Stimulated activated CD4-positive, alpha-beta T cell treated with anti-CD3 and anti-CD28 coated beads, TNF-alpha, amount 100 ng/mL, for 4 hours (primary cell): ENCODE measurements at regions not wholly inside any gene's neighbourhood (a gene's known extent, or its start where the extent isn't known, plus 50 kb on each side); places are given as distances from the start of the nearest gene placed in this dataset.

Experiments used
- DNase-seq, 3 experiments: peaks; one replicate each; pipeline ENCODE4 v3.0.0-alpha.2; 2020; ENCODE audit warnings: low read depth in 3 of 3

DNA sequence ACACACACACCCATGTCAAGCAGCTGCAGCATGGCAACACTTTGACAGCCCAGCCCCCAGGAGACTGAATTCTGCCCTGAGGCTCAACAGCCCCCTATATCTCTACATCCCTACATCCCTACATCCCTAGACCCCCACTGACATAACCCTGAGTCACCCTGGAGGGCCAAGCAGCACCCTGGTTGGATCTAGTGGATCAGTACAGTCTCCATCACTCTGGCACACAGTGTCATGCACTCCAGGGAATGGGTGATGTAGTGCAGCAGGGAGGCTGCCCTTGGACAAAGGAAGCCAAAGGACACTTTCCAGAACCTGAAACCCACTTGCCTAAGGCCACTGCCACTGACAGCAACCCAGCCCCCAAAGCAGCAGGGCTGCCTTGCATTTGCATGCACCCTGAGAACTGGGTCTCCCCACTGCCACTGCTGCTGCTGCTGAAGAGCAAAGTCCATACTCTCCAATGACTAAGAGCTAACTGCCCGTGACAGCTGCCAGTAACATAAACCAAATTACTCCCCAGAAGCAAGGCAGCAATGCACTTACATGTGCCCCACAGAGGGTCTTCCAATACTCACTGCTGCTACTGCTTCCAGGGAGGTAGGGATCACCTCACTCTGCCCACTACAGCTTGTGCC is 681.6 kb upstream of the KLHL29 start:
- DNase-seq = no peak

GRCh38 chr2:22719396-22719795 is 665.6 kb upstream of the KLHL29 start:
- DNase-seq = no peak

DNA sequence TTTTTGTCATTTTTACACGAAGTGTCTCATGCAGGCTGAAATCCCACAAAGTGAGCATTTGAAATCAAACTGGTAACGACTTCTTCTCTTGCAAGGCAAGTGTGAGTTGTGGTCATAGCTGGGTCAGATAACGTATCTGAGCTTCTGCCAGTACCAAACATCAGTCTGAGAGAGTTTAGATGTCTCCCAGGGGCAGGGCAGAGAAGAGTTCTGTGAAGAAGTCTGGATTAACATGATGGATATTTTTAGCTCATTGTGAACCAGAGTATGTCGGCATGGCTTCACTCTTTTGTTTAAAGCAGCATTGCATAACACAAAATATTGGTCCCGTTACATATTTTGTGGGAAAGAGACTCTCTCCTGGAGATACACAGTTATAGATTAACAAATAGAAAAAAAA is 655.5 kb upstream of the KLHL29 start:
- DNase-seq = no peak

- no peak for DNase-seq
Observed at GRCh38 chr2:22734373-22735045, 650.5 kb upstream of the KLHL29 start.

DNA sequence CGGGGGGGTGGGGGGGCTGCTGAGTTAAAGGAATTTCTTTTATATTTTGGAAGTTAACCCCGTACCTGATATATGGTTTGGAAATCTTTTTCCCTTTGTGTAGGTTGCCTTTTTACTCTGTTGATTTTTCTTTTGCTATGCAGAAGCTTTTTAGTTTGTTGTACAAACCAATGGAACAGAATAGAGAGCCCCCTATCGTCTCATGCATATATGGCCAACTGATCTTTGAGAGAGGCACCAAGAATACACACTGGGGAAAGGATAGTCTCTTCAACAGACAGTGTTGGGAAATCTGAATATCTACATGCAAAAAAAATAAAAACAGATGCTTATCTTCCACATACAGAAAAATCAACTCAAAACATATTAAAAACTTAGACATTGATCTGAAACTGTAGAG is 647.8 kb upstream of the KLHL29 start:
- no peak for DNase-seq

DNA sequence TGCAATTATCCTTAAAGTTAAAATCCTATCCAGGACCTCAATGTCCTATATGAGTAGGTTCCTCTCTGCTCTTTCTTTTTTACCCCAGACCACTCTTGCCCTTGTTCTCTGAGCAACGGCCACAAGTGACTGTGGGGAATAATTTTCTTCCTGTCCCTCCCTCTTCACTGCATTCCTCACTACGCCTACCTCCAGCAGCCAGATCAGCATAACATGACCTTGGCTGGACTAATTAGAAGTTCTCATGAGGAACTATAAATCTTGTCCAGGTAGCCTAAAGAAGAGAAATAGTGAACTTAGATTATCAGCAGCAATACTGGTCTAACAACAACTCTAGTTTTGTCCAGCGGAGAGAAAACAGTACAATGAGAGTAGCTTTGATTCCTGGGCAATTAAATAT is 643.8 kb upstream of the KLHL29 start:
- no peak for DNase-seq

DNA sequence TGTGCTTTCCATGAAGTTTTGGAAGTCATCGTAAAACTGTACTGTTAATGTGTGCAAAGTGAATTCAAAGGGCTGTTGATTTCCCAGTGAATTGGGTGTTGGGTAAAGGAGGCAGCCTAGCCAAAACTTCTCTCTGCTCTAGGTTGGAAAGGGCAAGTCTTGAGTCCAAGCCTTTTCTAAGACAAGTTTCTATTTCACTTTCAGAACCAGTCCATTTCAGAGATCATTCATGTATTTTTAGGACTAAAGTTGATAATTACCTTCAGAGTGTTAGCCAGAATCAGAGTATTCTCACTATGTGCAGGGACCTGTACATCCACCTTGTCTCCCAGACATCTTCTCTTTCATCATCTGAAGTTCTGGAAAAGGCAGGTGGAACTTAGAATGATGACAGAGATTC is 636.1 kb upstream of the KLHL29 start:
- DNase-seq = no peak

- no peak for DNase-seq
Observed at GRCh38 chr2:22753476-22753875, 631.5 kb upstream of the KLHL29 start.

DNA sequence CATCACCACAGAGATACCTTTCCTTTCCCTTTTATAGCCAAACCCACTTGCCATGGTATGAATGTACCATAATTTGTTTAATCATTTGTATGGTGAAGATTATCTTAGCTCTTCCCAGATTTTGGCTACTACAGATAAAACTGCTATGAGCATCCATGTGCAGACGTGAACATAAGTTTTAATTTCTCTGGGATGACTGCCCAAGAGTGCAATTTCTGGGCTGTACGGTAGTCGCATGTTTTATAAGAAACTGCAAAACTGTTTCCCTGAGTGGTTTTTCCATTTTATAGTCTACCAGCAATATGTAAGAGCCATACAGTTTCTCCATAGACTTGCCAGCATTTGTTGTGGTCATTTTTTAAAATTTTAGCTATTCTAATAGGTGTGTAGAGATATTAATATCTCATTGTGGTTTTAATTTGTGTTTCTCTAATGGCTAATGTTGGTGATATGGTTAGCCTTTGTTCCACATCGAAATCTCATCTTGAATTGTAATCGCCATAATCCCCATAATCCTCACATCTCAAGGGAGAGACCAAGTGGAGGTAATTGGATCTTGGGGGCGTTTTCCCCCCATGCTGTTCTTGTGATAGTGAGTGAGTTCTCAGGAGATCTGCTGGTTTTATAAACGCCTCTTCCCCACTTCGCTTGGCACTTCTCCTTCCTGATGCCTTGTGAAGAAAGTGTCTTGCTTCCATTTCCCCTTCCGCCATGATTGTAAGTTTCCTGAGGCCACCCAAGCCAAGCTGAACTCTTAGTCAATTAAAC is 628.5 kb upstream of the KLHL29 start:
- DNase-seq = no peak

- DNase-seq = no peak
Observed at GRCh38 chr2:22769497-22769896, 615.5 kb upstream of the KLHL29 start.

GRCh38 chr2:22784566-22784965 is 600.4 kb upstream of the KLHL29 start:
- DNase-seq = no peak

DNA sequence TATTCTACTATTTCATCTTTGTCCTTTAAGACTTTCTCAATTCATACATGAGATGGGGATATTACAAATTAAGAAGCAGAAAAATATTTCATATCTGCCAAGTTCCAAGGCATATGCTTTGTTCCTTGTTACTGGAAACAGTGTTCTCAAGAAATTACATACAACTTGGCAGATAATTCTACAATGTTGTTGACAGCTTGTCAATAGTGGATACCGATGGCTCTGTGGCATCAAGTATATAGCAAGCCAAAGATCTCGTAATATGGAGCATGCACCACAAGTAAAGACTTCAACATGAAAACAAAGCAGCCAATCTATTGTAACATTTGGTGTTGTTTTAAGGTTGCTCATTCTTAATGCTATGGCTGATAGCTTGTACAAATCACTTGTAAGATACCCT is 598.2 kb upstream of the KLHL29 start:
- no peak for DNase-seq

DNA sequence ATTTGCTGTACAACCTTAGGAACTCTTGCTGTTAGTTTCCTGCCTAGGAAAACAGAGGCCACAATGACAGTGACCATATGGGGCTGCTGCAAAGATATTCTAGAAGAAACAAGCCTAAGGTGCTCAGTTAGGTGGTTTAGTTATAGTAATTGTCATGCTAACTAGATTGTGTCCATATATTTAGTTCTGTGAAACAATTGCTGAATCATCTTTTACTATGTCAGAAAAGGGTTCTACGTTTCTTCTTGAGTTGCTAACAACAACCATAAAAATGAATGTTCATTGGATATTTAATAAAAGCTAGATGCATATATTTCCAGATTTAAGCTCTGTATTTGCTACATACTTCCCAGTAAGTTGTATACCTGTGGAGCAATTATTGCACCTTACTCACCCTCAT is 597.2 kb upstream of the KLHL29 start:
- no peak for DNase-seq

DNA sequence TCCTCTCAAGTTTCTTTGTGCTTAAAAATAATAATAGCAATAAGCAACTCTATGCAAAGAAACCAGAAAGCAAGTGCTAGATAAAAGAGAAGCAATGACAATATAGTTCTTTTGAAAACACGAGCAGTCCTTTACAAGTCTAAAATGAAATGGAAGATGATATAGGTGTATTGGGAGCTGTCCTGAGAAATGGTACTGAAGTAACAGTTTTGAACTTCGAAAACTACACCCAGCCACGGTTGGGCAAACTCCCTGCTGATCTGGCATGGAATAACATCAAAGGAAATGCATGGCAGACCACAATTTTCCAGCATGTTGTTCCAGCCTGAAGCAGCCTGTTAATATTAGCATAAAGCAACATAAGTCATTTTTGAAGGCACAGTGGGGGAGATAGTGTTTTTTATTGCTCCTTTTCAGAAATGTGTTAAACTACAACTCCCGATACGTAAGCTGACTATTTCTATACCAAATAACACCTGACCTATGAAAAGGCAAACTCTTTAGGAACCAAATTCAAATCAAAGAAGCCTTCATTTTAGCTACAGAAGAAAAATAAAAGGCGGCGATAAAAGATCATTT is 596.1 kb upstream of the KLHL29 start:
- no peak for DNase-seq

GRCh38 chr2:22795287-22795866 is 589.6 kb upstream of the KLHL29 start:
- no peak for DNase-seq

DNA sequence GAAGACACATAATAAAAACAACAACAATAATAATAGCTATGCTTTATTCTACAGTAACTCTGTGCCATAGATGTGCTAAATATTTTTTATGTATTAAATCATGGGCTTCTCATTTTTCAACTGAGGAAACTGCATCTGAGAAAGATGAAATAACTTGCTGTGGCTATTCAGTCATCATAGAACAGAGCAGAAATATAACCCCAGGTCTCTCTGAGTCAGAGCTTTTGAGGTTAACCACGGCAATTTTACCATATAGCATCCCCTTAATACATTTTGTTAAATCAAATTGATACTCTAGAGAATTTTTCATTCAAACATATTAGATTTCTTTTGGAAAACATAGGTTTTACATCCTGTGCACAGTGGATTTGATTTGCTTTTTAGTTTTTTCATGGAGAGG is 586.6 kb upstream of the KLHL29 start:
- DNase-seq = no peak

GRCh38 chr2:22800412-22800811 is 584.6 kb upstream of the KLHL29 start:
- no peak for DNase-seq

GRCh38 chr2:22801071-22801470 is 583.9 kb upstream of the KLHL29 start:
- DNase-seq = no peak

GRCh38 chr2:22801970-22802369 is 583.0 kb upstream of the KLHL29 start:
- DNase-seq = no peak

DNA sequence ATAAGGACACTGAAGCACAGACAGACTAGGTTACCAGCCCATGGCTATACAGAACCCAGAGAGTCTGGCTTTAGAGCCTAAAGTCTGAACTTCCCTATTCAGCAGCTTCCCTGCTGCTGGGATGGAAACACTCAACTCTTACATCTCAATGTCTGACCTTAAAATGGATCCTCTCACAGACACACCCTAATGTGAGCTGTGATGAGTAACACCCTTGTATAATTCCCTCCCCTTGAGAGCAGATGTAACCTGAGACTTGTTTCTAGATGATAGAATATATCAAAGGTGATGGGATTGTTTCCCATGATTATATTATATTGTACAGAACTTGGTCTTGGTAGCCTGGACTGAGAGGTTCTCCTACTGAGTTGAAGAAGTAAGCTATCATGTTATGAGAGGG is 577.1 kb upstream of the KLHL29 start:
- DNase-seq = no peak

DNA sequence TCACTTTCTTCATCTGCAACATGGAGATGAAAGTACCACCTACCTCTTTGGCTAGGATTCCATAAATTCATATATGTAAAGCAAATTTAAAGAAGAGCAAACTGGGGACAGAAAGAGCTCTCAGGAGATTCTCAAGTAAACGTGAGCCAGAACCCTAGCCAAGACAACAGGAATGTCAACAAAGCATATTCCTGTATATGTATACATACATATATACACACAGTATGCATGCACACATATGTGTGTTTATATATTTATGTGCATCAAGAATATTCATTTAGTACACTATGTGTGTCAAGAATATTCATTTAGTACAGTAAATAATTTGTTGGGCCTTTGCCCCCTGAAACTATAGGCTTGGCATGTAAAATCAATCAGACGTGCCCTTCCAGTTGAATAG is 574.4 kb upstream of the KLHL29 start:
- no peak for DNase-seq

GRCh38 chr2:22812065-22812680 is 572.8 kb upstream of the KLHL29 start:
- no peak for DNase-seq
